ENCODE measurements at regions not wholly inside any gene's neighbourhood (a gene's known extent, or its start where the extent isn't known, plus 50 kb on each side); places are given as distances from the start of the nearest gene placed in this dataset.

DNA sequence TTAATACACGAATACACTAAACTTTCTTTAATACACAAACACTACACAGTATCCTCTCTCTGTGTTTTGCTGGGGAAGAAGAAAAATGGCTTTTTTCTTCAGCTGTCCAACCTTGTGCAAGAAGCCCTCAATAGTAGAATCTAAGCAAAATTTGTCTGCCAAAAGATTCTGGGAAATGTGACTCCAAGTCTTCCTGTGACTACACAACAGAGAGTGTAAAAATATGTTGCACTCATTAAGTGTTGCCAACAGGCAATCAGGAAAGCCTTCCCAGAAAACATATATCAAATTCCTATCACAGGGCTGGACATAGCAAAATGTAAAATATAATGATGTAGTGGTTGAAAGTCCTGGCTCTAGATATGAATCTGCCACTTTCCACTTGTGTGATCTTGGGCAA lies 825.1 kb upstream of the ZWINT start:
- H3K9ac ChIP-seq = no peak overlapping the region
- WGBS (ENCODE audit: low lambda C conversion rate) = 17% methylated on average over 1 of the region's 1 CpG
- H3K9me3 ChIP-seq = no peaks in the 10 kb centered on the region
- no peak overlapping the region for H3K27ac ChIP-seq (ENCODE audit: low read depth in 2 of 2, low read length in 1 of 2)
- no peak for DNase-seq
- H3K27me3 ChIP-seq (ENCODE audit: insufficient read depth) = no peaks in the 10 kb centered on the region
- ChIA-PET POLR2A (no interaction called here), CTCF (interaction anchor here (0.7 kb wide), 1 partner anchor 10 kb away, joined by 3 read pairs; no protein-coding TSS in a partner anchor)
- TF ChIP-seq NFIC (IDR thresholded peaks at IDR 0.05; ENCODE audit: borderline replicate concordance) = no peak
- no peak for TF ChIP-seq SIN3A (IDR thresholded peaks at IDR 0.05; ENCODE audit: borderline replicate concordance, low read depth, low read length)
- TF ChIP-seq ZBTB33 (IDR thresholded peaks at IDR 0.05; ENCODE audit: borderline replicate concordance, low read depth) = no peak
- TF ChIP-seq RAD21 (IDR thresholded peaks at IDR 0.05; ENCODE audit: low read length) = no peak
- TF ChIP-seq RCOR1 (IDR thresholded peaks at IDR 0.05; ENCODE audit: low read length) = no peak
- no peak for TF ChIP-seq ELF1 (IDR thresholded peaks at IDR 0.05)
- TF ChIP-seq FOXM1 (IDR thresholded peaks at IDR 0.05; ENCODE audit: low read depth) = no peak
- no peak for TF ChIP-seq TEAD4 (IDR thresholded peaks at IDR 0.05; ENCODE audit: borderline replicate concordance, insufficient read depth)
- TF ChIP-seq YY1 (IDR thresholded peaks at IDR 0.05; ENCODE audit: low read depth) = no peak
- no peak for TF ChIP-seq RXRA (IDR thresholded peaks at IDR 0.05; ENCODE audit: borderline replicate concordance, low read depth)
- TF ChIP-seq FOSL2 (IDR thresholded peaks at IDR 0.05; ENCODE audit: borderline replicate concordance, low read depth) = no peak
- TF ChIP-seq FOXJ3 (CRISPR knock-in tag; IDR thresholded peaks at IDR 0.05) = no peak
- no peak for TF ChIP-seq GATA2 (CRISPR knock-in tag; IDR thresholded peaks at IDR 0.05)
- TF ChIP-seq, protein P1, sequence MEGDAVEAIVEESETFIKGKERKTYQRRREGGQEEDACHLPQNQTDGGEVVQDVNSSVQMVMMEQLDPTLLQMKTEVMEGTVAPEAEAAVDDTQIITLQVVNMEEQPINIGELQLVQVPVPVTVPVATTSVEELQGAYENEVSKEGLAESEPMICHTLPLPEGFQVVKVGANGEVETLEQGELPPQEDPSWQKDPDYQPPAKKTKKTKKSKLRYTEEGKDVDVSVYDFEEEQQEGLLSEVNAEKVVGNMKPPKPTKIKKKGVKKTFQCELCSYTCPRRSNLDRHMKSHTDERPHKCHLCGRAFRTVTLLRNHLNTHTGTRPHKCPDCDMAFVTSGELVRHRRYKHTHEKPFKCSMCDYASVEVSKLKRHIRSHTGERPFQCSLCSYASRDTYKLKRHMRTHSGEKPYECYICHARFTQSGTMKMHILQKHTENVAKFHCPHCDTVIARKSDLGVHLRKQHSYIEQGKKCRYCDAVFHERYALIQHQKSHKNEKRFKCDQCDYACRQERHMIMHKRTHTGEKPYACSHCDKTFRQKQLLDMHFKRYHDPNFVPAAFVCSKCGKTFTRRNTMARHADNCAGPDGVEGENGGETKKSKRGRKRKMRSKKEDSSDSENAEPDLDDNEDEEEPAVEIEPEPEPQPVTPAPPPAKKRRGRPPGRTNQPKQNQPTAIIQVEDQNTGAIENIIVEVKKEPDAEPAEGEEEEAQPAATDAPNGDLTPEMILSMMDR (IDR thresholded peaks at IDR 0.05) = no peak
- TF ChIP-seq, protein P2, sequence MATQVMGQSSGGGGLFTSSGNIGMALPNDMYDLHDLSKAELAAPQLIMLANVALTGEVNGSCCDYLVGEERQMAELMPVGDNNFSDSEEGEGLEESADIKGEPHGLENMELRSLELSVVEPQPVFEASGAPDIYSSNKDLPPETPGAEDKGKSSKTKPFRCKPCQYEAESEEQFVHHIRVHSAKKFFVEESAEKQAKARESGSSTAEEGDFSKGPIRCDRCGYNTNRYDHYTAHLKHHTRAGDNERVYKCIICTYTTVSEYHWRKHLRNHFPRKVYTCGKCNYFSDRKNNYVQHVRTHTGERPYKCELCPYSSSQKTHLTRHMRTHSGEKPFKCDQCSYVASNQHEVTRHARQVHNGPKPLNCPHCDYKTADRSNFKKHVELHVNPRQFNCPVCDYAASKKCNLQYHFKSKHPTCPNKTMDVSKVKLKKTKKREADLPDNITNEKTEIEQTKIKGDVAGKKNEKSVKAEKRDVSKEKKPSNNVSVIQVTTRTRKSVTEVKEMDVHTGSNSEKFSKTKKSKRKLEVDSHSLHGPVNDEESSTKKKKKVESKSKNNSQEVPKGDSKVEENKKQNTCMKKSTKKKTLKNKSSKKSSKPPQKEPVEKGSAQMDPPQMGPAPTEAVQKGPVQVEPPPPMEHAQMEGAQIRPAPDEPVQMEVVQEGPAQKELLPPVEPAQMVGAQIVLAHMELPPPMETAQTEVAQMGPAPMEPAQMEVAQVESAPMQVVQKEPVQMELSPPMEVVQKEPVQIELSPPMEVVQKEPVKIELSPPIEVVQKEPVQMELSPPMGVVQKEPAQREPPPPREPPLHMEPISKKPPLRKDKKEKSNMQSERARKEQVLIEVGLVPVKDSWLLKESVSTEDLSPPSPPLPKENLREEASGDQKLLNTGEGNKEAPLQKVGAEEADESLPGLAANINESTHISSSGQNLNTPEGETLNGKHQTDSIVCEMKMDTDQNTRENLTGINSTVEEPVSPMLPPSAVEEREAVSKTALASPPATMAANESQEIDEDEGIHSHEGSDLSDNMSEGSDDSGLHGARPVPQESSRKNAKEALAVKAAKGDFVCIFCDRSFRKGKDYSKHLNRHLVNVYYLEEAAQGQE (IDR thresholded peaks at IDR 0.05; ENCODE audit: low read depth, low read length) = no peak
- no peak for TF ChIP-seq NRF1 (IDR thresholded peaks at IDR 0.05; ENCODE audit: low read depth, low read length)
- no peak for TF ChIP-seq IRF3 (IDR thresholded peaks at IDR 0.05; ENCODE audit: low read depth, low read length)
- H3K36me3 ChIP-seq (replicated peaks in 1 of 2; ENCODE audit: control insufficient read depth in 1 of 2, insufficient read depth in 2 of 2, low read length in 1 of 2) = no peaks in the 10 kb centered on the region
- H3K9me2 ChIP-seq = no peaks in the 10 kb centered on the region
- H3K4me2 ChIP-seq = no peak overlapping the region
- no peak overlapping the region for H3K4me3 ChIP-seq (ENCODE audit: low read depth in 2 of 2, low read length in 1 of 2)
- H4K20me1 ChIP-seq (ENCODE audit: insufficient read depth) = no peaks in the 10 kb centered on the region
- no peak overlapping the region for H2AFZ ChIP-seq (ENCODE audit: low read depth)
- H3F3A ChIP-seq (replicated peaks; ENCODE audit: insufficient read depth) = no peaks in the 10 kb centered on the region
- H3K4me1 ChIP-seq (ENCODE audit: control insufficient read depth in 1 of 2, insufficient read depth in 2 of 2, low read depth in 1 of 2, low read length in 1 of 2) = no peaks in the 10 kb centered on the region
- H3K79me2 ChIP-seq (ENCODE audit: insufficient read depth) = no peaks in the 10 kb centered on the region
